ENCODE measurements at regions not wholly inside any gene's neighbourhood (a gene's known extent, or its start where the extent isn't known, plus 50 kb on each side); places are given as distances from the start of the nearest gene placed in this dataset.
A peak's percentile ranks its signal among the peaks of the same experiment; 100 is the strongest.

GRCh38 chr14:104318558-104319490, 180.4 kb downstream of the KIF26A start:
- no peak for TF ChIP-seq CTCF (IDR thresholded peaks at IDR 0.05)
- Histone ChIP-seq H3K36me3 (no peaks in the 10 kb centered on the region), H3K4me3 (no peak overlapping the region), H3K4me1 (no peaks in the 10 kb centered on the region), H3K27ac (no peak overlapping the region), H3K9me3 (no peaks in the 10 kb centered on the region), H3K9ac (ENCODE audit: low read depth in 2 of 2, low read length in 2 of 2) (no peak overlapping the region), H3K27me3 (no peaks in the 10 kb centered on the region)
- peak; percentile 10 for DNase-seq
- intact Hi-C loops (cut with DNase I), result no loop called here

GRCh38 chr14:104319491-104320241, 181.3 kb downstream of the KIF26A start:
- Histone ChIP-seq H3K27ac (no peak overlapping the region), H3K36me3 (no peaks in the 10 kb centered on the region), H3K27me3 (no peaks in the 10 kb centered on the region), H3K9ac (ENCODE audit: low read depth in 2 of 2, low read length in 2 of 2) (no peak overlapping the region), H3K4me1 (no peaks in the 10 kb centered on the region), H3K4me3 (no peak overlapping the region), H3K9me3 (no peaks in the 10 kb centered on the region)
- no peak for DNase-seq
- TF ChIP-seq CTCF (IDR thresholded peaks at IDR 0.05), result no peak
- intact Hi-C loops (cut with DNase I), result no loop called here

- Histone ChIP-seq H3K9ac (ENCODE audit: low read depth in 2 of 2, low read length in 2 of 2) (no peak overlapping the region), H3K9me3 (no peaks in the 10 kb centered on the region), H3K4me3 (no peak overlapping the region), H3K27ac (no peak overlapping the region), H3K4me1 (no peaks in the 10 kb centered on the region), H3K27me3 (no peaks in the 10 kb centered on the region), H3K36me3 (no peaks in the 10 kb centered on the region)
- no peak for DNase-seq
- no peak for TF ChIP-seq CTCF (IDR thresholded peaks at IDR 0.05)
- intact Hi-C loops (cut with DNase I), result no loop called here
These were observed 182.3 kb downstream of the KIF26A start for GRCh38 chr14:104320611-104321086.

- no peak for DNase-seq
- Histone ChIP-seq H3K4me3 (no peak overlapping the region), H3K9ac (ENCODE audit: low read depth in 2 of 2, low read length in 2 of 2) (no peak overlapping the region), H3K27me3 (no peaks in the 10 kb centered on the region), H3K36me3 (no peaks in the 10 kb centered on the region), H3K27ac (no peak overlapping the region), H3K4me1 (no peaks in the 10 kb centered on the region), H3K9me3 (no peaks in the 10 kb centered on the region)
- TF ChIP-seq CTCF (IDR thresholded peaks at IDR 0.05), result no peak
- intact Hi-C loops (cut with DNase I), result no loop called here
These were observed 182.9 kb downstream of the KIF26A start for GRCh38 chr14:104321088-104321801.

GRCh38 chr14:104321802-104322130, 183.4 kb downstream of the KIF26A start:
- no peak for DNase-seq
- H3K27ac ChIP-seq, result no peak overlapping the region

More at GRCh38 chr14:104321802-104322130, 183.4 kb downstream of the KIF26A start:
- H3K9me3 ChIP-seq, result no peaks in the 10 kb centered on the region
- no peak overlapping the region for H3K9ac ChIP-seq (ENCODE audit: low read depth in 2 of 2, low read length in 2 of 2)
- no peak for TF ChIP-seq CTCF (IDR thresholded peaks at IDR 0.05)
- no peaks in the 10 kb centered on the region for H3K36me3 ChIP-seq
- H3K4me3 ChIP-seq, result no peak overlapping the region
- no peaks in the 10 kb centered on the region for H3K27me3 ChIP-seq
- intact Hi-C loops (cut with DNase I), result no loop called here
- H3K4me1 ChIP-seq, result no peaks in the 10 kb centered on the region
